Panc1 (cell line): ENCODE measurements at regions not wholly inside any gene's neighbourhood (a gene's known extent, or its start where the extent isn't known, plus 50 kb on each side); places are given as distances from the start of the nearest gene placed in this dataset.
"Not testable (repeated sequence)": the region's sequence is repeated elsewhere in the genome, so short reads cannot be mapped to it uniquely, and the experiment has no call there.

ENCODE experiments used
- ATAC-seq: fragments of 200-7000 bp; cut with Tn5 transposase; 2 replicates; pipeline ENCODE4 v1.9.1; 2020; ENCODE audit warnings: mild to moderate bottlenecking, moderate library complexity
- BruUV-seq: library from RNA; stranded (reverse); fragments of 400-500 nt; replicated peaks from 2 replicates; lab custom pipeline; 2021; lab: Mats Ljungman, UMichigan
- CTCF ChIA-PET: fragments of 300-600 bp; sonication (Branson Sonifier 250); formaldehyde crosslinking; loops from one replicate; lab custom pipeline; 2022; ENCODE audit warnings: antibody characterized with exemption; lab: Charles Lee
- POLR2A ChIA-PET: fragments of 300-600 bp; sonication (Branson Sonifier 250); formaldehyde crosslinking; loops from one replicate; lab custom pipeline; 2022; ENCODE audit warnings: antibody characterized with exemption; lab: Charles Lee
- DNase-seq: peaks from one replicate; pipeline ENCODE4 v3.0.0-alpha.2; 2010; ENCODE audit warnings: low read depth, low spot score
- H3K27ac ChIP-seq: 2 replicates; pipeline ENCODE4 v1.5.1; 2011; ENCODE audit warnings: mild to moderate bottlenecking, low read length, inconsistent platforms
- H3K27me3 ChIP-seq: fragments of 200-500 bp; sonication (Bioruptor generic); 2 replicates; pipeline ENCODE4 v1.6.0; 2014; ENCODE audit warnings: low read length, inconsistent platforms; ENCODE audit not compliant: control insufficient read depth, insufficient read depth
- H3K36me3 ChIP-seq: fragments of 200-500 bp; sonication (Bioruptor generic); 2 replicates; pipeline ENCODE4 v1.5.1; 2014; ENCODE audit warnings: inconsistent platforms, mild to moderate bottlenecking, low read length, moderate library complexity; ENCODE audit not compliant: control insufficient read depth, insufficient read depth
- H3K4me1 ChIP-seq: 2 replicates; pipeline ENCODE4 v1.5.1; 2011; ENCODE audit warnings: inconsistent platforms, mild to moderate bottlenecking, low read length, moderate library complexity; ENCODE audit not compliant: control insufficient read depth, insufficient read depth
- H3K4me3 ChIP-seq, 2 experiments: 2 replicates each; pipeline ENCODE4 v1.5.1; 2011 to 2012; ENCODE audit warnings: low read depth in 2 of 2, low read length in 2 of 2, mild to moderate bottlenecking in 2 of 2, inconsistent platforms in 1 of 2, moderate library complexity in 1 of 2
- H3K9me3 ChIP-seq: fragments of 200-500 bp; sonication (Bioruptor generic); 2 replicates; pipeline ENCODE4 v1.5.1; 2014; ENCODE audit warnings: low read depth, mild to moderate bottlenecking, inconsistent platforms, low read length, moderate library complexity; ENCODE audit not compliant: control insufficient read depth, insufficient read depth
- POLR2AphosphoS5 ChIP-seq: IDR thresholded peaks from 2 replicates; pipeline ENCODE4 v1.6.1; 2012; ENCODE audit warnings: mild to moderate bottlenecking, low read depth, low read length, moderate library complexity
- SIN3A ChIP-seq: IDR thresholded peaks from 2 replicates; pipeline ENCODE4 v1.6.1; 2012; ENCODE audit warnings: low read depth, mild to moderate bottlenecking, low read length, moderate library complexity, borderline replicate concordance; ENCODE audit not compliant: insufficient read depth
- TCF7L2 ChIP-seq: IDR thresholded peaks from 2 replicates; pipeline ENCODE4 v1.6.1; 2011; ENCODE audit warnings: mild to moderate bottlenecking, low read depth, low read length, inconsistent platforms
- in situ Hi-C: cut with HindIII; loops from 2 replicates; pipeline ENCODE4 v1.10.0; 2016; ENCODE audit warnings: low sequenced_read_pairs, low pct_unique_long_range_greater_than_20kb
- intact Hi-C: fragments of 100-400 bp; cut with micrococcal nuclease; formaldehyde crosslinking; loops from one replicate; pipeline ENCODE4 v1.10.0; 2022; ENCODE audit not compliant: unreplicated experiment
- TF ChIP-seq, protein P1 (sequence below), 2 experiments: IDR thresholded peaks; 2 replicates each; pipeline ENCODE4 v1.6.1; 2011 to 2012; ENCODE audit warnings: low read depth in 2 of 2, control low read depth in 1 of 2, low read length in 1 of 2, mild to moderate bottlenecking in 1 of 2, moderate library complexity in 1 of 2; ENCODE audit not compliant: insufficient read depth in 1 of 2
- TF ChIP-seq, protein P2 (sequence below): fragments of 450-650 bp; IDR thresholded peaks from 2 replicates; pipeline ENCODE4 v1.5.1; 2017; ENCODE audit warnings: mild to moderate bottlenecking

DNA sequence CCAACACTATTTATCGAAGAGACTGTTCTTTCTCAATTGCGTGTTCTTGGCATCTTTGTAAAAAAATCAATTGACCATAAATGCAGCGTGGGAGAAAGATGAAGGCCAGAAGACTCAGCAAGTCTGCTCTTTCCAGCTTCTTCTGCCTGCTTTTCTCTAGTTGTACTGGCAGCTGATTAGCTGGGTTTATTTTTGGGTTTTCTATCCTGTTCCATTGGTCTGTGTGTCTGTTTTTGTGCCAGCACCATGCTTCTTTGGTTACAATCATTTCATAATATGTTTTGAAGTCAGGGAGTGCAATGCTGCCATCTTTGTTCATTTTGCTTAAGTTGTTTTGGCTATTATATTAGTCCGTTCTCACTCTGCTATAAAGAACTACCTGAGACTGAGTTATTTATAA lies 201.8 kb upstream of the B3GALT2 start:
- Histone ChIP-seq H3K36me3 (no peaks in the 10 kb centered on the region), H3K4me3 (no peak overlapping the region), H3K9me3 (no peaks in the 10 kb centered on the region), H3K4me1 (no peaks in the 10 kb centered on the region), H3K27ac (no peak overlapping the region), H3K27me3 (no peaks in the 10 kb centered on the region)
- CTCF ChIA-PET = no interaction called here
- DNase-seq (no peak), ATAC-seq (no peak)
- in situ Hi-C loops (no loop called here), intact Hi-C loops (no loop called here)
- TF ChIP-seq TCF7L2 (no peak), POLR2AphosphoS5 (no peak), SIN3A (no peak)
- TF ChIP-seq, protein P1, sequence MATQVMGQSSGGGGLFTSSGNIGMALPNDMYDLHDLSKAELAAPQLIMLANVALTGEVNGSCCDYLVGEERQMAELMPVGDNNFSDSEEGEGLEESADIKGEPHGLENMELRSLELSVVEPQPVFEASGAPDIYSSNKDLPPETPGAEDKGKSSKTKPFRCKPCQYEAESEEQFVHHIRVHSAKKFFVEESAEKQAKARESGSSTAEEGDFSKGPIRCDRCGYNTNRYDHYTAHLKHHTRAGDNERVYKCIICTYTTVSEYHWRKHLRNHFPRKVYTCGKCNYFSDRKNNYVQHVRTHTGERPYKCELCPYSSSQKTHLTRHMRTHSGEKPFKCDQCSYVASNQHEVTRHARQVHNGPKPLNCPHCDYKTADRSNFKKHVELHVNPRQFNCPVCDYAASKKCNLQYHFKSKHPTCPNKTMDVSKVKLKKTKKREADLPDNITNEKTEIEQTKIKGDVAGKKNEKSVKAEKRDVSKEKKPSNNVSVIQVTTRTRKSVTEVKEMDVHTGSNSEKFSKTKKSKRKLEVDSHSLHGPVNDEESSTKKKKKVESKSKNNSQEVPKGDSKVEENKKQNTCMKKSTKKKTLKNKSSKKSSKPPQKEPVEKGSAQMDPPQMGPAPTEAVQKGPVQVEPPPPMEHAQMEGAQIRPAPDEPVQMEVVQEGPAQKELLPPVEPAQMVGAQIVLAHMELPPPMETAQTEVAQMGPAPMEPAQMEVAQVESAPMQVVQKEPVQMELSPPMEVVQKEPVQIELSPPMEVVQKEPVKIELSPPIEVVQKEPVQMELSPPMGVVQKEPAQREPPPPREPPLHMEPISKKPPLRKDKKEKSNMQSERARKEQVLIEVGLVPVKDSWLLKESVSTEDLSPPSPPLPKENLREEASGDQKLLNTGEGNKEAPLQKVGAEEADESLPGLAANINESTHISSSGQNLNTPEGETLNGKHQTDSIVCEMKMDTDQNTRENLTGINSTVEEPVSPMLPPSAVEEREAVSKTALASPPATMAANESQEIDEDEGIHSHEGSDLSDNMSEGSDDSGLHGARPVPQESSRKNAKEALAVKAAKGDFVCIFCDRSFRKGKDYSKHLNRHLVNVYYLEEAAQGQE (IDR thresholded peaks at IDR 0.05; ENCODE audit: insufficient read depth in 1 of 2, low read depth in 2 of 2, low read length in 1 of 2) = no peak
- TF ChIP-seq, protein P2, sequence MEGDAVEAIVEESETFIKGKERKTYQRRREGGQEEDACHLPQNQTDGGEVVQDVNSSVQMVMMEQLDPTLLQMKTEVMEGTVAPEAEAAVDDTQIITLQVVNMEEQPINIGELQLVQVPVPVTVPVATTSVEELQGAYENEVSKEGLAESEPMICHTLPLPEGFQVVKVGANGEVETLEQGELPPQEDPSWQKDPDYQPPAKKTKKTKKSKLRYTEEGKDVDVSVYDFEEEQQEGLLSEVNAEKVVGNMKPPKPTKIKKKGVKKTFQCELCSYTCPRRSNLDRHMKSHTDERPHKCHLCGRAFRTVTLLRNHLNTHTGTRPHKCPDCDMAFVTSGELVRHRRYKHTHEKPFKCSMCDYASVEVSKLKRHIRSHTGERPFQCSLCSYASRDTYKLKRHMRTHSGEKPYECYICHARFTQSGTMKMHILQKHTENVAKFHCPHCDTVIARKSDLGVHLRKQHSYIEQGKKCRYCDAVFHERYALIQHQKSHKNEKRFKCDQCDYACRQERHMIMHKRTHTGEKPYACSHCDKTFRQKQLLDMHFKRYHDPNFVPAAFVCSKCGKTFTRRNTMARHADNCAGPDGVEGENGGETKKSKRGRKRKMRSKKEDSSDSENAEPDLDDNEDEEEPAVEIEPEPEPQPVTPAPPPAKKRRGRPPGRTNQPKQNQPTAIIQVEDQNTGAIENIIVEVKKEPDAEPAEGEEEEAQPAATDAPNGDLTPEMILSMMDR = no peak
- BruUV-seq = no TSS peak
- POLR2A ChIA-PET = no interaction called here

DNA sequence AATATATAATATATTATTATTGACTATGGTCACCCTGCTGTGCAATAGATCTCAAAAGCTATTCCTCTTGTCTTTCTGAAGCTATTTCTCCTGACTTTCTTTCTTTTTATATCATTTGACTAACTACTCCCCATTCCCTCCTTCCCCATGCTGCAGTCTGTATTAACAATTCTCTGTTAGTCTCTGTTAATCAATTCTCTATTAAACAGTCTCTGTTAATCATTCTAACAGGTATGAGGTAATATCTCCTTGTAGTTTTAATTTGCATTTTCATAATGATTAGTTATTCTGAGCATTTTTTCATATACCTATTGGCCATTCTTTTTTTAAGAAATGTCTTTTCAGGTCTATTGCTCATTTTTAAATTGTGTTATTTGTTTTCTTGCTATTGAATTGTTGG lies 201.0 kb upstream of the B3GALT2 start:
- in situ Hi-C loops = no loop called here
- no peaks in the 10 kb centered on the region for H3K4me1 ChIP-seq
- POLR2A ChIA-PET = no interaction called here
- no peak overlapping the region for H3K4me3 ChIP-seq
- TF ChIP-seq SIN3A = no peak
- TF ChIP-seq, protein P1 (IDR thresholded peaks at IDR 0.05; ENCODE audit: insufficient read depth in 1 of 2, low read depth in 2 of 2, low read length in 1 of 2) = no peak
- TF ChIP-seq, protein P2 = no peak
- no peak for TF ChIP-seq POLR2AphosphoS5
- no peak for TF ChIP-seq TCF7L2
- CTCF ChIA-PET = no interaction called here
- H3K9me3 ChIP-seq = no peaks in the 10 kb centered on the region
- H3K27me3 ChIP-seq = no peaks in the 10 kb centered on the region
- no peaks in the 10 kb centered on the region for H3K36me3 ChIP-seq
- ATAC-seq (no peak), DNase-seq (no peak)
- H3K27ac ChIP-seq = no peak overlapping the region
- intact Hi-C loops = no loop called here
- no TSS peak for BruUV-seq

DNA sequence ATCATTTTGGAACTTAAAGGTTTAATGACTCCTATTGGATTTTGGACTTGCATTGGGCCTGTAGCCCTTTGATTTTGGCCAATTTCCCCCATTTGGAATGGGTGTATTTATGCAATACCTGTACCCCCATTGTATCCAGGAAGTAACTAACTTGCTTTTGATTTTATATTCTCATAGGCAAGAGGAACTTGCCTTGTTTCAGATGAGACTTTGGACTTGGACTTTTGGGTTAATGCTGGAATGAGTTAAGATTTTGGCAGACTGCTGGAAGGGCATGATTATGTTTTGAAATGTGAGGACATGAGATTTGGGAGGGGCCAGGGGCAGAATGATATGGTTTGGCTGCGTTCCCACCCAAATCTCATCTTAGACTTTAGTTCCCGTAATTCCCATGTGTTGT lies 192.0 kb upstream of the B3GALT2 start:
- in situ Hi-C loops, H3K27me3 ChIP-seq, H3K36me3 ChIP-seq, CTCF ChIA-PET, H3K4me1 ChIP-seq, H3K9me3 ChIP-seq, H3K27ac ChIP-seq, POLR2A ChIA-PET, BruUV-seq, ATAC-seq, H3K4me3 ChIP-seq, intact Hi-C loops, DNase-seq: not testable (repeated sequence)
